K562 (cell line): ENCODE measurements at regions not wholly inside any gene's neighbourhood (a gene's known extent, or its start where the extent isn't known, plus 50 kb on each side); places are given as distances from the start of the nearest gene placed in this dataset.

Experiments used
- ATAC-seq: fragments of 200-7000 bp; cut with Tn5 transposase; 3 replicates; pipeline ENCODE4 v1.9.1; 2020; ENCODE audit warnings: moderate library complexity
- BruUV-seq: library from RNA; stranded (reverse); fragments of 400-500 nt; replicated peaks from 2 replicates; lab custom pipeline; 2021; lab: Mats Ljungman, UMichigan
- CTCF ChIA-PET: fragments of 300-600 bp; formaldehyde crosslinking; extraction: SDS; loops from one replicate; lab custom pipeline; 2021; ENCODE audit warnings: low intra/inter-chr PET ratio; lab: Yijun Ruan, JAX
- POLR2A ChIA-PET: fragments of 300-600, 350-650 bp; sonication (Branson Sonifier 250); formaldehyde crosslinking; extraction: SDS; loops from one replicate; lab custom pipeline; 2021; ENCODE audit warnings: antibody characterized with exemption, inconsistent platforms; lab: Yijun Ruan, JAX
- DNase-seq, 4 experiments: peaks; one replicate each; pipeline versions ENCODE4 v3.0.0 to v3.0.0-alpha.2; 2011 to 2018; ENCODE audit warnings: low spot score in 3 of 4, mixed read lengths in 3 of 4; ENCODE audit errors: extremely low read depth in 1 of 4
- FAIRE-seq: peaks from 2 replicates; lab custom pipeline; 2011; peaks lifted over from hg19 to GRCh38; lab: Jason Lieb, UNC
- H2AFZ ChIP-seq: 2 replicates; pipeline ENCODE4 v1.6.0; 2011; ENCODE audit warnings: low read depth, low read length, control low read depth, inconsistent platforms
- H3K27ac ChIP-seq: fragments of 200-600 bp; 3 replicates; pipeline ENCODE4 v1.8.0; 2011; ENCODE audit warnings: low read depth, mild to moderate bottlenecking, control low read depth, inconsistent platforms, low read length, moderate library complexity, mixed read lengths; ENCODE audit errors: extremely low read depth
- H3K27me3 ChIP-seq, 2 experiments: fragments of 300-600 bp in 1 of 2; 2 replicates in 1 of 2; 3 replicates in 1 of 2; pipeline versions ENCODE4 v1.6.0 to v1.8.0; 2011; ENCODE audit warnings: inconsistent platforms in 2 of 2, low read length in 2 of 2, mild to moderate bottlenecking in 1 of 2, mixed read lengths in 1 of 2, moderate library complexity in 1 of 2; ENCODE audit not compliant: control insufficient read depth in 2 of 2, insufficient read depth in 2 of 2
- H3K36me3 ChIP-seq: fragments of 300-600 bp; 3 replicates; pipeline ENCODE4 v1.8.0; 2011; ENCODE audit warnings: mild to moderate bottlenecking, low read length, inconsistent platforms; ENCODE audit not compliant: control insufficient read depth, insufficient read depth
- H3K4me1 ChIP-seq, 2 experiments: fragments of 200-600 bp in 1 of 2; replicated peaks in 1 of 2; 2 replicates in 1 of 2; 3 replicates in 1 of 2; pipeline versions ENCODE4 v1.5.1 to v1.8.0; 2011; ENCODE audit warnings: inconsistent platforms in 2 of 2, low read length in 2 of 2, mild to moderate bottlenecking in 1 of 2, mixed read lengths in 1 of 2, moderate library complexity in 1 of 2; ENCODE audit not compliant: control insufficient read depth in 2 of 2, insufficient read depth in 2 of 2
- H3K4me2 ChIP-seq: 2 replicates; pipeline ENCODE4 v1.6.1; 2011; ENCODE audit warnings: low read length, control low read depth, inconsistent platforms, mixed read lengths; ENCODE audit not compliant: insufficient read depth
- H3K4me3 ChIP-seq: fragments of 200-600 bp; sonication (generic), shearing (Covaris generic); 2 replicates; pipeline ENCODE4 v1.5.1; 2016; ENCODE audit warnings: control low read depth, inconsistent platforms
- H3K79me2 ChIP-seq: fragments of 200-600 bp; 3 replicates; pipeline ENCODE4 v1.8.0; 2011; ENCODE audit warnings: low read length, inconsistent platforms; ENCODE audit not compliant: control insufficient read depth, insufficient read depth
- H3K9ac ChIP-seq, 2 experiments: 2 replicates each; pipeline versions ENCODE4 v1.6.0 to v1.6.1; 2011; ENCODE audit warnings: low read depth in 2 of 2, low read length in 2 of 2, control low read depth in 1 of 2, inconsistent platforms in 1 of 2, mild to moderate bottlenecking in 1 of 2, mixed read lengths in 1 of 2; ENCODE audit not compliant: insufficient read depth in 1 of 2
- H3K9me1 ChIP-seq: one replicate; pipeline ENCODE4 v1.6.0; 2011; ENCODE audit warnings: inconsistent platforms, mild to moderate bottlenecking, low read length, moderate library complexity; ENCODE audit not compliant: control insufficient read depth, insufficient read depth
- H3K9me3 ChIP-seq: replicated peaks from 2 replicates; pipeline ENCODE4 v1.5.1; 2011; ENCODE audit warnings: low read depth, low read length, inconsistent platforms; ENCODE audit not compliant: control insufficient read depth, insufficient read depth
- H4K20me1 ChIP-seq: replicated peaks from 2 replicates; pipeline ENCODE4 v1.6.1; 2011; ENCODE audit warnings: low read length, inconsistent platforms, mixed read lengths; ENCODE audit not compliant: control insufficient read depth, insufficient read depth
- FOS ChIP-seq: IDR thresholded peaks from 3 replicates; pipeline ENCODE4 v1.6.1; 2011; ENCODE audit not compliant: insufficient read length; ENCODE audit errors: extremely low read depth
- HCFC1 ChIP-seq: IDR thresholded peaks from 2 replicates; pipeline ENCODE4 v1.6.1; 2012; ENCODE audit warnings: low read depth, low read length, improper control_type of control experiment
- HMGN3 ChIP-seq: IDR thresholded peaks from 2 replicates; pipeline ENCODE4 v1.6.1; 2011; ENCODE audit warnings: borderline replicate concordance, low read depth, mild to moderate bottlenecking, mixed read lengths, low read length; ENCODE audit not compliant: insufficient read length; ENCODE audit errors: extremely low read depth
- ILK ChIP-seq: fragments of 450-650 bp; IDR thresholded peaks from 2 replicates; pipeline ENCODE4 v1.6.1; 2016; ENCODE audit warnings: missing genetic modification characterization, low read depth, mild to moderate bottlenecking, missing compliant biosample characterization, moderate library complexity, borderline replicate concordance
- NCOA4 ChIP-seq: fragments of 450-650 bp; IDR thresholded peaks from 2 replicates; pipeline ENCODE4 v1.6.1; 2018; ENCODE audit warnings: mild to moderate bottlenecking; ENCODE audit not compliant: partially characterized antibody
- PHB ChIP-seq: fragments of 250-450 bp; sonication (Bioruptor Pico); IDR thresholded peaks from 2 replicates; pipeline ENCODE4 v1.5.0; 2021
- RAD21 ChIP-seq, 2 experiments: fragments of 250-450 bp in 1 of 2; fragments of 450-650 bp in 1 of 2; sonication (Bioruptor Pico) in 1 of 2; formaldehyde crosslinking in 1 of 2; IDR thresholded peaks in 1 of 2; conservative IDR thresholded peaks in 1 of 2; 2 replicates each; pipeline versions ENCODE4 v1.4.0 to v1.8.0; 2020 to 2022; ENCODE audit warnings: mild to moderate bottlenecking in 2 of 2, moderate library complexity in 1 of 2
- RBM34 ChIP-seq: fragments of 200-400 bp; formaldehyde crosslinking; IDR thresholded peaks from 2 replicates; pipeline ENCODE4 v1.6.1; 2018; ENCODE audit warnings: low read length, borderline replicate concordance; ENCODE audit not compliant: insufficient read depth
- ZEB2 ChIP-seq: fragments of 450-650 bp; IDR thresholded peaks from 2 replicates; pipeline ENCODE4 v1.6.1; 2016
- ZNF354B ChIP-seq: fragments of 250-450 bp; sonication (Bioruptor Pico); IDR thresholded peaks from 2 replicates; pipeline ENCODE4 v1.4.0; 2020
- ZNF445 ChIP-seq: fragments of 250-450 bp; sonication (Bioruptor Pico); IDR thresholded peaks from 2 replicates; pipeline ENCODE4 v1.4.0; 2020; ENCODE audit warnings: low read depth, mild to moderate bottlenecking, moderate library complexity
- ZNF551 ChIP-seq: fragments of 250-450 bp; sonication (Bioruptor Pico); IDR thresholded peaks from 2 replicates; pipeline ENCODE4 v1.5.0; 2021; ENCODE audit warnings: mild to moderate bottlenecking, moderate library complexity
- ZNF830 ChIP-seq: fragments of 250-450 bp; sonication (Bioruptor Pico); IDR thresholded peaks from 2 replicates; pipeline ENCODE4 v1.5.0; 2021; ENCODE audit warnings: mild to moderate bottlenecking
- WGBS: fragments of 100-300 bp; shearing (Covaris generic); methylation state at CpG from one replicate; pipeline ENCODE4 v1.1.6; 2016; ENCODE audit warnings: low coverage, mixed read lengths; ENCODE audit not compliant: insufficient coverage; ENCODE audit errors: missing lambda C conversion rate; 5-methylcytosine and 5-hydroxymethylcytosine counted together
- in situ Hi-C: fragments of 300-500 bp; cut with MboI; formaldehyde crosslinking; loops from 4 replicates; pipeline ENCODE4 v1.15.0; 2018; ENCODE audit warnings: inconsistent platforms, mixed read lengths
- intact Hi-C: fragments of 100-400 bp; cut with micrococcal nuclease; formaldehyde crosslinking; loops from 2 replicates; pipeline ENCODE4 v1.14.2; 2022
- TF ChIP-seq, protein P1 (sequence below): fragments of 250-450 bp; sonication (Bioruptor Pico); IDR thresholded peaks from 2 replicates; pipeline ENCODE4 v1.5.0; 2021
- TF ChIP-seq, protein P2 (sequence below): fragments of 250-450 bp; sonication (Bioruptor Pico); IDR thresholded peaks from 2 replicates; pipeline ENCODE4 v1.8.0; 2021; ENCODE audit warnings: mild to moderate bottlenecking, moderate library complexity
- TF ChIP-seq, protein P3 (sequence below), 2 experiments: fragments of 250-450 bp in 1 of 2; fragments of 450-650 bp in 1 of 2; sonication (Bioruptor Pico) in 1 of 2; IDR thresholded peaks; 2 replicates each; pipeline versions ENCODE4 v1.6.1 to v1.8.0; 2016 to 2021; ENCODE audit warnings: mild to moderate bottlenecking in 2 of 2, moderate library complexity in 2 of 2, missing compliant biosample characterization in 1 of 2, missing genetic modification characterization in 1 of 2

DNA sequence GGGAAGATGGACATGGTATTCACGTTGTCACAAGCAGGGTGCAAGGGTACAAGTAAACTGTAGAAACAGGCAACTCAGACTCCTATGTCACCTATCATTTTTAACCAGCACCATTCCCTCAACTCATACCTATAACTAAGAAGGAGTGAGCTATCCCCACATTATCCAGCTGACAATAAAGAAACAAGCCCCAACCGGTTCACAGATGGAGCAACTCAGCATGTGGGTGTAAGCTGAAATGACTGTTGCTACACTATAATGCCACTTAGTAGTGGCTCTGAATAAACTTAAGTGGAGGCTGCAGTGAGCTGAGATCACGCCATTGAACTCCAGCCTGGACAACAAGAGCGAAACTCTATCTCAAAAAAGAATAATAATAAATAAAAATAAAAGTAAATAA lies 829.5 kb upstream of the MDGA2 start:
- H4K20me1 ChIP-seq: no peaks in the 10 kb centered on the region
- H3K36me3 ChIP-seq: no peaks in the 10 kb centered on the region
- no peak overlapping the region for H3K4me2 ChIP-seq
- H3K27me3 ChIP-seq: no peaks in the 10 kb centered on the region
- POLR2A ChIA-PET: no interaction called here
- TF ChIP-seq ZNF445 (CRISPR knock-in tag) (no peak), ZNF551 (no peak), HMGN3 (no peak), HCFC1 (no peak), RAD21 (CRISPR knock-in tag; conservative IDR thresholded peaks at IDR 0.05 in 1 of 2, IDR thresholded peaks at IDR 0.05 in 1 of 2) (no peak), ILK (tag) (no peak), FOS (no peak), ZEB2 (no peak), ZNF354B (CRISPR knock-in tag) (no peak), ZNF830 (no peak), RBM34 (no peak), PHB (CRISPR knock-in tag) (no peak), NCOA4 (no peak)
- TF ChIP-seq, protein P1, sequence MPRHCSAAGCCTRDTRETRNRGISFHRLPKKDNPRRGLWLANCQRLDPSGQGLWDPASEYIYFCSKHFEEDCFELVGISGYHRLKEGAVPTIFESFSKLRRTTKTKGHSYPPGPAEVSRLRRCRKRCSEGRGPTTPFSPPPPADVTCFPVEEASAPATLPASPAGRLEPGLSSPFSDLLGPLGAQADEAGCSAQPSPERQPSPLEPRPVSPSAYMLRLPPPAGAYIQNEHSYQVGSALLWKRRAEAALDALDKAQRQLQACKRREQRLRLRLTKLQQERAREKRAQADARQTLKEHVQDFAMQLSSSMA (CRISPR knock-in tag): no peak
- TF ChIP-seq, protein P2, sequence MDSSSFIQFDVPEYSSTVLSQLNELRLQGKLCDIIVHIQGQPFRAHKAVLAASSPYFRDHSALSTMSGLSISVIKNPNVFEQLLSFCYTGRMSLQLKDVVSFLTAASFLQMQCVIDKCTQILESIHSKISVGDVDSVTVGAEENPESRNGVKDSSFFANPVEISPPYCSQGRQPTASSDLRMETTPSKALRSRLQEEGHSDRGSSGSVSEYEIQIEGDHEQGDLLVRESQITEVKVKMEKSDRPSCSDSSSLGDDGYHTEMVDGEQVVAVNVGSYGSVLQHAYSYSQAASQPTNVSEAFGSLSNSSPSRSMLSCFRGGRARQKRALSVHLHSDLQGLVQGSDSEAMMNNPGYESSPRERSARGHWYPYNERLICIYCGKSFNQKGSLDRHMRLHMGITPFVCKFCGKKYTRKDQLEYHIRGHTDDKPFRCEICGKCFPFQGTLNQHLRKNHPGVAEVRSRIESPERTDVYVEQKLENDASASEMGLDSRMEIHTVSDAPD: no peak
- TF ChIP-seq, protein P3, sequence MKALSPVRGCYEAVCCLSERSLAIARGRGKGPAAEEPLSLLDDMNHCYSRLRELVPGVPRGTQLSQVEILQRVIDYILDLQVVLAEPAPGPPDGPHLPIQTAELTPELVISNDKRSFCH (CRISPR knock-in tag; IDR thresholded peaks at IDR 0.05): no peak
- TF ChIP-seq, protein P3 (tag; IDR thresholded peaks at IDR 0.05): no peak
- TF ChIP-seq, all 486 proteins: peak for 0
- H3K79me2 ChIP-seq: no peaks in the 10 kb centered on the region
- 0% methylated on average over 4 of the region's 4 CpGs for WGBS
- H3K27ac ChIP-seq: no peak overlapping the region
- H2AFZ ChIP-seq: no peak overlapping the region
- FAIRE-seq (no peak), DNase-seq (no peak), ATAC-seq (no peak)
- H3K9me1 ChIP-seq: no peaks in the 10 kb centered on the region
- CTCF ChIA-PET: no interaction called here
- no peaks in the 10 kb centered on the region for H3K4me1 ChIP-seq
- no peak overlapping the region for H3K4me3 ChIP-seq
- no peaks in the 10 kb centered on the region for H3K9me3 ChIP-seq
- H3K9ac ChIP-seq: no peak overlapping the region
- in situ Hi-C loops: no loop called here
- BruUV-seq: no TSS peak
- intact Hi-C loops: no loop called here
